HG03575 (cell line): ENCODE measurements at regions not wholly inside any gene's neighbourhood (a gene's known extent, or its start where the extent isn't known, plus 50 kb on each side); places are given as distances from the start of the nearest gene placed in this dataset.
"Not testable (repeated sequence)": the region's sequence is repeated elsewhere in the genome, so short reads cannot be mapped to it uniquely, and the experiment has no call there.

Source experiments
- ATAC-seq: cut with Tn5 transposase; IDR thresholded peaks from one replicate; pipeline ENCODE4 v1.9.1; 2021; ENCODE audit not compliant: unreplicated experiment, insufficient number of reproducible peaks, low FRiP score; ENCODE audit errors: extremely low read depth

DNA sequence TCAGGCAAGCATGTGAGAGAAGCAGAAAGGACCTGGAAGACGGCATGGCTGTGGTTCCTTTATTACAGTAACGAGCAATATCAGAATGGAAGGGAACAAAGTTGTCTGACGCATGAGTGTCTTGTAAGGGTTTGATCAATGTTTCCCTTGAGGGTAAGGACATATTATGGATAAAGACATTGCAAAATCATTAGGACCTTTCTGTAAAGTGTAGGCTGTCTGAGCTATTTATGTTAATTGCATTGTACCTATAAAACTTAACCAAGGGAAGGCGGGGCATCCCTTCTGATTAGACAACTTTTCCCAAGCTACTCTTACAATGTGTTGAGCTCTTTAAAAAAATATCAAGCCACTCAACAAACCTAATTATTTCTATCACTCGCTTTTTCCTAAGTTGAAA lies 112.2 kb upstream of the JADE1 start:
- ATAC-seq: no peak

DNA sequence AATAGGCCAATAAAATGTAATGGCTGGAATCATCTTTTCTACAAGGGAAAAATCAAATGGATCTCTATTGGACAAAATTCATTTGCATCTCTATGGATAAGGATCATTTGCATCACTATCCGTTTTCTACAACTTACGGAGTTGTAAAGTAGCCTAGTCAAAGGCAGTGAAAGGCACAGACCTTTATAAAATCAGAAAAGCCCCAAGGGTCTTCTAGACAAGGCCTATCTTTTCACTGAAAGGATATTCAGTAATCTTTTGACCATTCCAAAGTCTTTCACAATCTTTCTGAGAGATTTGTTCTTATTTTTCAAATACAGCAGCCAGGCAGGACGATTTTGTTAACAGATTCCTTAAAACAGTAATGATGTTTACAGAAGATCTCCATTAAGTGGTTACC lies 119.5 kb upstream of the JADE1 start:
- no peak for ATAC-seq

DNA sequence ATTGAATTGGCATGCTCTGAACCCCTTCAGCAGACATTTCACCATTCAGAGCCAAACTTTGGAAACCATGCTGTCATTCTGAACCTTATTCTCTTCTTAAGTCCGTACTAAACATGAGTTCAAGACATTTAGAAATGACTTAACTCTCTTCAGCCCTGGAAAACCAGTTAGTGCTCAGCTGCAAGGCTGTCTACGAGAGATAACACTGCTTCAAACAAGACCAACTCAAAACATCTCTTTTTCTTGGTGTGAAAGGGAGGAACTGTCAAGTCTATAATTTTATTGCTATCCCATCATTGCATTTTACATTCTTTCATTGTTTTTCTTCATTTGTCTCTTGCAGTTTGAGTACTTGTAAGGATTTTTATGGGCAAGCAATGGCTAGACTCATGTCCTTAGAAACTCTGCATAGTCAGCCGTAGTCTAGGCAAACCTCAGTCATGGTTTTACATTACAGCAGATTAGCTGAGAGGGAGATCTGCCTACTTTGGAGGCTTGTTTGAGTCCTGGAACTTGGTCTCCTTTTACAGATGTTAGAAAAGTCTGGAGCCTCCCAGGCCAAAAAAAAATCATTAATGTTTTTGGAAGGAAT lies 120.6 kb upstream of the JADE1 start:
- ATAC-seq: no peak

DNA sequence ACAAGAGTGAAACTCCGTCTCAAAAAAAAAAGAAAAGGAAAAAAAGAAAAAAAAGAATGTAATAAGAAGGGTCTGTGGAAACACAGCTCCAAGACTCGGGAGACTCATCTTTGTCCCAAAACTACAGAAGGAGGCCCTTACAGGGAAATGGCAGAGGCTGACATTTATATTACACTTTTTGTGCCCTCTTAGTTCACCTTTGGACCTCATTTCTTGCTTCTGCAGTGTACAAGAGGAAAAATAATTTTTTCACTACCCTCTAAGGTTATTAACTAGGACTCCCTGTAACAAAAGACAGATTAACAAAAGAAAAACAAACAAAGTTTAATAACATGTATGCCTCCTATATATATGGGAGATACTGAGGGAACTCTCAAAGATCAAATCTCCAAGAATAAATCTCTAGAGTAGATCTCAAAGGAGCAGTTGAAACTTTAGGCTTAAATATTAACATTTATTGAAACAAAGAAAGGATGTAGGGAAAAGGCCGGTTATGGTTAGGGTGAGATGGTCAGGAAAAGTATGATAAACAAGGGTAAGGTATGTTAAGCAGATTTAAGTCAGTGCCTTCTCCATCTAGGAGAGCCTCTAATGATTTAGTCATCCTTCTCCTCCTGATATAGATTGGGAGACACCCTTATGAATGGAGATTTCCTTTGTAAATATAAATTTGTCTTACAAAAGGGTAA lies 121.3 kb upstream of the JADE1 start:
- no peak for ATAC-seq

DNA sequence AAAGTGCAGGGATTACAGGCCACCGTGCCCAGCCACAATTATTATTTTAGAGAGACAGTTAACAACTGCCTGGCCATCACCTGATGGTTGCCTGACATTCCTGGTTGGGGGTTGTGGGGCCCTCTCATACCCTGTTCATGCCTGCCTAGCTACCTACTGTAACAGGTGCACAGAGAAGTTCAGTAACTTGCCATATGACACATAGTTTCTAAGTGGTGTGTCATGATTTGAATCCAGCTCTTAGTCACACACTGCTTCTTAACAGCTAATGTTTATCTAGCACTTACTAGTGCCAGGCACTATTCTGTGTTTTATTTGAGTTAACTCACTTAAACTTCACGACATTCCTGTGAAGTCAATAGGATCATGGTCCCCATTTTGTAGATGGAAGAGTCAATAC lies 122.7 kb upstream of the JADE1 start:
- no peak for ATAC-seq

DNA sequence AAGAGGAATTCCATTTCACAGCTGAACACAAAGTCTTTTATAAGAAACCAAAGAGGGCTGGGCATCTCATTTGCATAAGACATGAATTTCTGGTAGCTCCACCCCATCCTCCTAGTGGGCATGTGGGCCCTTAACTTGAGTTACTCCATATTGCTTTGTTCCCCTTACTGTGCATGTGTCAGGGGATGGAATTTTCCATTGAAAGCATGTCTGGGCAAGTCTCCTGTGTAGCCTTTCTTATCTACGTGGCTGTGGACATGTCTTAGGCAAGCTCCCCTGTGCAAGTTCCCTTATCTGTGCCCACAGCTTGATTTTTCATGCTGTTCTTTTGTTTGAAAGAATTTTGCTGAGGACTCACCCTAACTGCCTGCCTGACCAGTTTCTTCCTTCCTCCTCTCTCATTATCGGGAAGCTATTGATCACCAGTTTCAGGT lies 123.5 kb upstream of the JADE1 start:
- ATAC-seq: no peak

DNA sequence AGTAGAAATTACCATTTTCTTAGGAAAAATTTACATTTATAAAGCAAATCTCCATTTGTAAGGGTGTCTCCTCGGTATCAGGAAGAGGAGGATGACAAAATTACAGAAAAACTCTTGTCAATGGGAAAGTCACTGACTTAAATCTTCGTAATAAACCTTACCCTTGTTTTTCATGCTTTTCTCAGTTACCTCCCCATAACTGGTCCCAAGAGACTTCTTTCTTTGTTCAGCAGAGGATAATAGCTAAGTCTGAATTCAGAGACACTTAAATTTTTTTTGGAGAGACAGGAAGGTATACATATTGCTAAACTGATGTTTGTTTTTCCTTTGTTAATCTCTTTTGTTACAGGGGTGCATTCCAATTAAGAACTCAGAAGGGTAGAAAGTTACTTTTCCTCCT lies 125.5 kb upstream of the JADE1 start:
- no peak for ATAC-seq

DNA sequence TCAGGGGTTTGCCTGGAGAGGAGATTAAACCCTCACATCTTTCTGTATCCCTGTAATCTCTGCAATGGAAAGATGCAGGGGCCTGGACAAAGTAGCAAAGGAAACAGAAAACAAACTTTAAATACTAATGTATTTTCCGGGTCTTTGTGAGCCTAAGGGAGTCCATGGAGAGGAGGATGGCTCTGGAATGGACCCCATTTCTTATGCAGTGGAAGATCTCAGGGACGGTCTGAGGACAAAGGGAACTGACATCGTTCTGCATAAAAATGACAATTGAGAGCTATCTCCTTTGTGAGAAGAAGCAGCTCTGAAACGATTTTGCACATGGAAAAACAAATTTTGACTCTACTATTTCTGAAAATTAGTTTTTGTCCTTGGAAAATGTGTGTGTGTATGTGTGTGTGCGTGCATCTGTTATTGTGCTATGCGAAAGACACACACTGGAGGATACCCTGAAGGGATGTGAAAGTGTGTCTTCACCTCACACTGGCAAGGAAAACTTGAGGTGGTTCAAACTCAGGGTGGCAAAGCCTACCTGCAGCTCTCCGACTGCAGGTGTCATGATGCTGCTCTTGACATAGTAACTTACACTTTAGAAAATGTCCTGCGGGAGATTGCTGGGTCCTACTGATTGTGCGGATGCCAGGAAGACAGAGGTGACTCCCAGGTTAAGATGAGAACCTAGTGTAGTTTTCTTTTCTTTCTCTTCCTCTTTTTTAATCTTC lies 126.4 kb upstream of the JADE1 start:
- no peak for ATAC-seq

DNA sequence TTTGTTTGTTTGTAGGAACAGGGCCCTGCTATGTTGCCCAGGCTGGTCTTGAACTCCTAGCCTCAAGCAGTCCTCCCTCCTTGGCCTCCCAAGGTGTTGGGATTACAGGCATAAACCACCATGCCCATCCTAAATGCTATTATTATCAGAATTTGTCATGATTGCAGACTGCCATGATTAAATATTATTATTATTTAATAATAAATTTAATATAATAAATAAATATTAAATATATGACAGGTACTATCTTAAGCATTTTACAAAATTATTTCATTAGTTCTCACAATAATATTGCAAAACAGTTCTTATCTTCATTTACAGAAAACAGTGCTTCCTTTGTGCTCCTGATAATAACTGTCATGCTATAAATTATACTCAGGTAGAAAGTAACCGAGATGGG lies 133.4 kb upstream of the JADE1 start:
- ATAC-seq: no peak

DNA sequence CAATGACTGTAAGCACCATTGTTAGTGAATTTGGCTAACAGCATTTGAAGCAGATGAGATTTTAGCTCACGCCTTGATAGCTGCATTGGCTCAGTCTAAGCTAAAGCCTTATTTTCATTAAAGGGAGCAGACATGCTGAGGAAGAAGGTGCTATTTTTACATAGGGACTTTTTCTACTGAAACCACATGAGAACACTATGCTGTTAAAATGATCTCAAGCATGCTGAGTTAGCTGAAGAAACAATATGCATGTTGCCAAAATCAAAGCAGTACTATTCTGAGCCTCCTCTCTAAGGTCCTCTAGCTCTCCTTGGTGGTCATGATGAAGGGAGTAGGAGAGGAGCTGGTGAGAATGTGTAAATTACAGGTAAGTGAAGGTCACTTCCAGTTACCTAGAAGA lies 134.4 kb upstream of the JADE1 start:
- ATAC-seq: peak; percentile 96

DNA sequence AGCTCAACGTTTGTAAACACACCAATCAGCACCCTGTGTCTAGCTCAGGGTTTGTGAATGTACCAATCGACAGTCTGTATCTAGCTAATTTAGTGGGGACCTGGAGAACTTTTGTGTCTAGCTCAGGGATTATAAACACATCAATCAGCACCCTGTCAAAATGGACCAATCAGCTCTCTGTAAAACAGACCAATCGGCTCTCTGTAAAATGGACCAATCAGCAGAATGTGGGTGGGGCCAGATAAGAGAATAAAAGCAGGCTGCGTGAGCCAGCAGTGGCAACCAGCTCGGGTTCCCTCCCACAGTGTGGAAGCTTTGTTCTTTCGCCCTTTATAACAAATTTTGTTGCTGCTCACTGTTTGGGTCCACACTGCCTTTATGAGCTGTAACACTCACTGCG lies 136.3 kb upstream of the JADE1 start:
- ATAC-seq: not testable (repeated sequence)

DNA sequence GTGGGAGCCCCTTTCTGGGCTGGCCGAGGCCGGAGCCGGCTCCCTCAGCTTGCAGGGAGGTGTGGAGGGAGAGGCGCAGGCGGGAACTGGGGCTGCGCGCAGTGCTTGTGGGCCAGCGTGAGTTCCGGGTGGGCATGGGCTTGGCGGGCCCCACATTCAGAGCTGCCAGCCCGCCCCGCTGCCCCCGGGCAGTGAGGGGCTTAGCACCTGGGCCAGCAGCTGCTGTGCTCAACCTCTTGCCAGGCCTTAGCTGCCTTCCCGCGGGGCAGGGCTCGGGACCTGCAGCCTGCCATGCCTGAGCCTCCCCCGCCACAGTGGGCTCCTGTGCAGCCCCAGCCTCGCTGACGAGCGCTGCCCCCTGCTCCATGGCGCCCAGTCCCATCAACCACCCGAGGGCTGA lies 136.9 kb upstream of the JADE1 start:
- not testable (repeated sequence) for ATAC-seq

DNA sequence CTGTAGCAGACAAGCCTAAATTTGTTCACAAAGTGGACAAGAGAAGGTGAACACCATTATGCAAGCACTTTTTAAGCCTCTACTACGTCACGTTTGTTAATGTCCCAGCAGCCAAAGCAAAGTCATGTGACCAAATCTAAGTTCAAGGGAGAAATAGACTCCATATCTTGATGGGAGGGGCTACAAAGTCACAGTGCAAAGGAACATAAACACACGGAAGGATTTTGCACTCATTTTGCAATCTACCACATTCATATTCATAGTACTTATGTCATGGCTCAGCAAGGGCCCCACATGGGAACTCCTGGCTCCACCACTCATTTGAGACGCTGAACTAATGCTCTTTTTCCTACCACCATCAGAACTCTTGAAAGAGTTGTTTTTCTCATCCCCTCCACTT lies 139.0 kb upstream of the JADE1 start:
- no peak for ATAC-seq

DNA sequence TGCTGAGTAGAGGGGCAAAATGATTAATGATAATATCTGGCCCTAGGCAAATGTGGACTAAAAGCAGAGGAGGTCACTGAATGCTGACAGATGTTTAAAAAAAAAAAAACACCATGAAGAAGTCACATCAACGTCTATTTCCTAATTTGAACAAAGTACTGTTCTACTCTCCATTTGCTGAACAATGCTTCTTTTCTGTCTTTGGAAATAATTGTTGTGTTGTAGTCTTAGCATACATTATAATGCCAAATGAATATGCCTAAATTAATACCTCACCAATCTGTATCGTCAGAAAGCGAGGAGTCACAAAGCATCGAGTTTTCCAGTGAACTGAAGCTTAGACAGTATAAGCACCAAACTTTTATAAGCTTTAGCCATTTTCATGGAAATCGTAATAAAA lies 140.9 kb upstream of the JADE1 start:
- ATAC-seq: no peak

DNA sequence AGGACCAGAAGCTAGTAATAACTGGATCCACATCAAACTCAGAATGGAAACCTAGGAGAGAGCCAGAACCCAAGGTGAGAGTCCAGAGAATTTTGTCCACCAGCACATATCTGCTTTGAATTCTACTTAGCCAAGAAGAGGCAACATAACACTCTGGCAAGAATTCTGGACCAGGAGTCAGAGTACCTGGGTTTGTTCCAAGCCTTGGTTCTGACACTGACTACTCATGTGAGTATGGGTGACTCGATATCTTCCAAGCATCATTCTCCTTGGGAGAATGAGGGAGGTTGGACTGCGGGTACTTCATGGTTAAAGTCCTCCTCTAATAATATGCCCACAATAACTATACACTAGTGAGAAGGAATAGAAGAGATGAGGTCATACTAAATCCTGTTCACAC lies 144.0 kb upstream of the JADE1 start:
- no peak for ATAC-seq

DNA sequence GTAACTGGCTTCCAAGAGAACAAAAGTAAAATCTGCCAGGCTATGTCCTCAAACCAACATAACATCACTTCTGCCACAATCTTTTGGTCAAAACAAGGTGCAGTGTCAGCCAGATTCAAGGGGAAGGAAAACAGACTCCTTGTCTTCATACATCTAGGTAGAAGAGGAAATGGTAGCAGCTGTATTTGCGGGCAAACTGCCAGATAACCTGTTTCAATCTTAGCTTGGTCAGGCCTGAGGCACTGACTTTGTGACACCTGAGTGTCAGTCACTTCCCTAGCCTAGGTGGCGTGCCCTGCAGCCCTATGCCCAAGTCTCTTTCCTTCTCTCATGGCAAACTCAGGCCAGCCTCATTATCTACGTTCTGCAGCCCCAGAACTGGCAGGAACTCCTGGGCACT lies 146.2 kb upstream of the JADE1 start:
- ATAC-seq: no peak

DNA sequence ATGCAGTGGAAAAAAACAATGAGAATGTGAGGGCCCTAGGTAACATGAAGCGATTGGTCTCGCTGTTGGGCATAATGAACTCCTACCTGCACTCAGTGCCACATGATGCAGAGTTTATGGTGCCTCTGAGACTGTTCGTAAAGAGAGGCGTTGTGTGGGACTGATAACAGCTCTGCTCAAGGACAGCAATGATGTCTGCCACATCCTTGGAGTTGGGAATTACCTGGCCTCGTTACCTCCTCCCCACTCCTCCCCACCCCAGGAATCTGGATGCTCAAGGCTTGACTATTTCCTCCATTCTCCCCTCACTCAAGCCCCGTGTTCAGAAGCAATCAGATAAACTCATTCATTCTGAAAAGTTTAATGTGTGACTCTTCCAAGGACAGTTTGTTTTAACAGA lies 148.0 kb upstream of the JADE1 start:
- no peak for ATAC-seq

DNA sequence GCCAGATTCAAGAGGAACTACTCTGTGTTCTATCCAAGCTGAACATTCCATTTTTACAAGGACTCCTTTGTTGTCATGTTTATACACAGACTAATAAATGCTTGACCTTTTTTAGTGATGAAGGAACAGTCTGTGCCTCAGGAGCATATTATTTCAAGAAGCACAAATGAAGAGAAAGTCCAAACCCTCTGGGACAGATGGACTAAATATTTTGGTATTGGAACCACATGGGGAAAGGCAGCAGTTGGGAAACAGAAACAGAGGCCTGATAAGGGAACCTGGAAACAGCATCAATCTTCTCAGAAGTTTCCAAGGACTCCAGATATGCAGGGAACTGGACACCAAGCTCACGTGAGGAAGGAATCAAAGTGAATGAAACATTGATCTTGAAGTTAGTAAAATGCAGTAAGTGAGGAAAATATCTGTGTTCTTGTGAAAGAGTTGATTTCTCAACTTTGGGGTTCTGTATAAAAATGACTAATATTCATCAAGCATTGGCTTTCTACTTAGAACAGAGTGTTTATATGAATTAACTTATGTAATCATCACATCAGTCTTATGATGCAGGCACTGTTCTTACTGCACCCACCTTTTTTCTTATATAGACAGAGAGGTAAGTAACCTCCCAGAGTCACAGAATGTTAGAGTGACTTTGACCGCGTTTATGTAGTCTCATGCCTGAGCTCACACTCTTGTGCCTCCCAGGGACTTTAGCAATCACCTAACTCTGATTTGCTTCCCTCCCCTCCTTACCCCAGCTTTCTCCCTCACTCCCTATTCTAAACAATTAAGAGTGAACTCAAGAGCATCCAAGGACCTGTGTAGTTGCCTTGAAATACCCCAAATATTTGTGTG lies 148.9 kb upstream of the JADE1 start:
- no peak for ATAC-seq

DNA sequence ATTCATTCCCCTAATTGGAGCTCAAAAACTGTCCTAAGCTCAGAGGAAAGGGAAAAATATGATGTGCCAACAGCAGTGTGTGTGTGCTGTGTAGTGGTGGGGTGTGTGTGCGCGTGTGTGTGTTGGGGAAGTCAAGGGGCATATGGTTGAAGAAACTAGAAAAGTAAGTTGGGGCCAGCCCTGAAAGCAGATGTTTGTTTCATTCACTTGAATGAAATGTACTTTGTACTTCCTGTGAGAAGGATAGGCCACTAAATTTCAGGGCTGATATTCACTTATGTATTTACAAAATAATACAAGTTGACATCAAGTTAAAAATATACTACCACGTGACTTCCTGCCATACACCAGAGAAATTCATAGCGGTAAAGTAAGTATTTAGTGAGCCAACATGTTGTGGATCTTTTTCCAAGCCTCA lies 151.3 kb upstream of the JADE1 start:
- no peak for ATAC-seq

DNA sequence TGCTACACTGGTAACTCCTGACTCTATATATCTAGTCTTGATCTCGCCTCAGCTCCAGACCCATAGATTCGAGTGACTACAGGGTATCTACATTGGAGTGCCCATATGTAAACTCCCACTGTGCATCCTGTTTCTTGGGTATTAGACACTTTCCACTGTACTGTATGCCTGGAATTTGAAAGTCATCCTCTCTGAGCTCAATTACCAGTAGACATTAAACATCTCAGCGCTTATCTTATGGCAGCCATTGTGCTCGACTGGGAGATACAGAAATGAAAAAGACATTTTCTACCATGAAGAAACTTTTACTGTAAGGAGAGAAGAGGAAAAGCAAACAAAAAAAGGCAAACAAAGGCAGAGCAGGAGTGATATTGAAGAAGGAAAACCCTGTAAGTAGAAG lies 151.9 kb upstream of the JADE1 start:
- no peak for ATAC-seq
